COLO668 (cell line): ENCODE measurements at regions not wholly inside any gene's neighbourhood (a gene's known extent, or its start where the extent isn't known, plus 50 kb on each side); places are given as distances from the start of the nearest gene placed in this dataset.

ENCODE experiments used
- DNase-seq: peaks from one replicate; lab custom pipeline; 2025; ENCODE audit not compliant: unreplicated experiment; lab: John Stamatoyannopoulos, UW

GRCh38 chr18:7288544-7288943, 57.7 kb downstream of the LRRC30 start:
- no peak for DNase-seq

DNA sequence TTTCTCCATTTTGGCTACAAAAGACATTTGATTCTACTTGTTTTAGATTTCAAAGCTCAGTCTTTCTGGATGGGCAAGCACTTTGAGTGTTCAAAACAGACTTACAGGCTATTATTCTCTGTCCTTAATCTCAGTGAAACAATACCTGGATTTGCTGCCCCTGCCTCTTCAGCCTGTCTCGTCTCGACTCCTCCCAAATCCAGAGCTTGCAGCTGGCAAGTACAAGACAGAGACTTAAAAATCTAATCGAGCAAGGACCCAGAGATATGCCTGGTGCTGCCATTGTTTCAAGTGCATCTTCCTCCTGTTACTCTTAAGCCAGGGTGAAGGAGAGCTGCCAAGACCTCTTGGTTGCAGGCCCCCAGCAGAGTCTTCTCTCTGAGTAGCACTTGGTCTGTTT, 59.2 kb downstream of the LRRC30 start:
- DNase-seq = no peak

- no peak for DNase-seq
These were observed 60.2 kb downstream of the LRRC30 start for GRCh38 chr18:7291046-7291445.

DNA sequence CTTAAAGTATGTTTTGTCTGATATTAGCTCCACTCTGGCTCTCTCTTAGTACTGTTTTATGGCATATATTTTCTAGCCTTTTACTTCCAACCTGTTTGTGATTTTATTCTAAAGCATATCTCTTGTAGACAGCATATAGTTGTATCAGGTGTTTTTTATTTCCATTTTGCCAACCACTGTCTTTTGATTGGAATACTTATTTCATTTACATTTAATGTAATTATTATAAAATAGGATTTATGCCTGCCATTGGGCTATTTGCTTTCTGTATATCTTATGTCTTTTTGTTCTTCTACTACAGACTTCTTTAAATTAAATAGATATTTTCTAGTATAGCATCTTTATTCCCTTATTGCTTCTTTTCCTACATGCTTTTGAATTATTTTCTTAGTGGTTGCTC, 67.3 kb downstream of the LRRC30 start:
- no peak for DNase-seq

- no peak for DNase-seq
These were observed 70.2 kb downstream of the LRRC30 start for GRCh38 chr18:7301094-7301493.

DNA sequence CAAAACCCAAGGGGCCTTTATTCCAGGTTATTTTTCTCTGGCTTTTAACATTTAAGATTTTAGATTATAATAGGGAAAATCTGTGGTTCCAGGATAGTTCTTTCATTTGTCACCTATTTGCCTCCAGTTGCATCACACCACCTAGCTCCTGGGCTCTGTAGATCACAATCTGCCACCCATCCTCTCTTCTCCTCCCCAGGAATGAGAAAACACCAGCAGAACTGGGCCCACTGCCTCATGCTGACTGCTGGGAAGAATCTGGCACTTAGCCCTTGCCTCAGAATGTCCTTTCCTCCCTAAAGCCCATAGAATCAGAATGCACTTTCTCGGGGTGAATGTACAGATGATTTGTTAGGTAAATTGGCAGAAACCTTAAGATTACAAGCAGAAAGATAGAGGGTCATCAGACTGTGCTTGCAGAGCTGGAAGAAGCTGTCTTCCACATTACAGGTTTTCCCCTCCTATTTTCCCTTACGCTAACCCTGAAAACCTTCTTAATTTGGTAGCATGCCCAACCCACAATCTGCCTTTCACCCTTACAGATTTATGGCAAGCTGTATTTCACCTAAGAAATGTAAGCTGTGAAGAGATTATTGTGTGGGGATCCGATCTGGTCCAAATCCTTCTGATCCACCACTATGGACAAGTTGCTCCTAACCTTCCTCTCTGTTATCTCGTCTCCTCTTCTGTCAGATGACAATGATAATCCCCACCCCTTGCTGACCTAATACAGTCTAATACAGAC, 72.6 kb downstream of the LRRC30 start:
- DNase-seq = no peak

DNA sequence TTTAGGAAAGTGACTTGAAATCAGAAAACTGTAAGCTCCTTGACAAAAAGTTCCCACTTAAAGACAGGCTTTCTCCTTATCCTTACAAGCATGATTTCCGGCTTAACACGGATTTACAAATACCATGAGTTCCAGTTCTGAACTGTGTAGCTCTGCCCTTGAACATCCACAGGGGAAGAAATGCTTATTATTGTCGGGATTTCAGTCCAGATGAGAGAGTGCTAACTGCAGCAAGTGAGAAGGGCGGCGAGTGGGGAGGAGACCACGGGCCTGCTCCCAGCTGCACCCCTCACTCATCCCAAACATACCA, 73.1 kb downstream of the LRRC30 start:
- no peak for DNase-seq

- no peak for DNase-seq
These were observed 74.5 kb downstream of the LRRC30 start for GRCh38 chr18:7305416-7305815.

GRCh38 chr18:7307030-7307429, 76.1 kb downstream of the LRRC30 start:
- no peak for DNase-seq

DNA sequence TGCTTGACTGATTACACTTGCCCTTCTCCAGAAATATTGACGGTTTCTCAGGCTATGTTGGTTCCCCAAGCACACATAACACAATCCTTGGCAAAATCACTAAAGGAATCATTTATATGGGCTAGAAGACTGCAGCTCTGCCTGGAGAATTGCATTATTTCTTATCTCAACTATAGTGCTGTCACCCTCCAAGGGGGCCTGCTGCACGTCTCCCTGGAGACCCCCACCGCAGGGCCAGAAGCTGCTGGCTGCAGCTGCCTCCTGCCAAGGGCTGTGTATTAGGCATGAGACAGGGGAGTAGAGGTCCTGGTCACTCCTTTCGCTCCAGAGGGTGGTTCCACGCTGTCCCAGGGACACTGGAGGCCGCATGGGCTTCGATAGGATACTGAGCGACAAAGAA, 76.6 kb downstream of the LRRC30 start:
- DNase-seq = no peak

DNA sequence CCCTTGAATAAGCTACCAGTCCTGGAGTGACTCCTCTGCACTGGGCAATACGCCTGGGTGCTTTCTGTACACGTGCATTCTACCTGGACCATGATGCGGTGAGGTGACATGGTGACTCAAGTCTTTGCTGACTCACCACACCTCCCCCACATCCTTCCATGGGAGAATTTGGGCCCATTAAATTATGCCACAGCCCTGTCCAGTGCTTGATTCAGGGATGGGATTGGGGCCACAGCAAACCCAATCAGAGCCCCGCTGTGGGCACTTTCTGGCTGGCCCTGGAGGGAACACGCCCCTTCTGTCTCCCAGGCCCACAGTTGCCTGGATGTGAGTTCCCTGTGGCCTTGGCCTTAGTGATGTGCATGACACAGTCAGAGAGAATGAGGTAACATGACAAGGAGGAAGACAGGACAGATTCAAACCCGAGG, 86.9 kb downstream of the LRRC30 start:
- no peak for DNase-seq

- DNase-seq = no peak
These were observed 88.3 kb downstream of the LRRC30 start for GRCh38 chr18:7319161-7319560.

- no peak for DNase-seq
These were observed 90.9 kb downstream of the LRRC30 start for GRCh38 chr18:7321831-7322230.

DNA sequence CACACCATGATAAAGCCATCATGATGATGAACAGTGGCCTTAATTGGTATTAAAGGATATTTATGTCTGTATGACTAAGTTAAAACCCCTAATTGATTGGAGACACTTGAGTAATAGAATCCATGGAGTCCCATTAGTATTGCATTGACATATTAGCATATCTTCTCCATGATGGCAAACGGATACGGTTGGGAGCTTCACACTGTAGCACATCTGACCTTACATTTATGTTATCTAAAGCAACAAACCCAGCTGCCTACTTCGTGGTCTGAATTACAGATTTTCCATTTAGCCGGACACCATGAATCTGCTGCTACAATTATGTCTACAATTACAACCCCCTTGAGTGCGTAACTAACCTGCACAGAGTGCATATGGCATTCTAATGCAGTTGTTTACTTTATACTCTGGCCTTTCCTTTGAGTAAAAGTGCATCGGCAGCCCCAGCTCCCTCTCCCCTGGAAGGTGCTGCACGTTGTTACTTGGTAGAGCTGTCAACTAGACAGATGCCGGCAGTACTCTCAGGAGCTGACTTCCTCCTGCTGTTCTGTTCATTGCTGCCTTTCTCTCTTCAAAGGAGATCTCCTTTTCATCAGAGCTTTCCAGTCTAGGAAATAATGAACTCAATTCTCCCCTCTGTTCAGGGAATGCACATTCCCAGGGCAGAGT, 92.1 kb downstream of the LRRC30 start:
- DNase-seq = no peak

DNA sequence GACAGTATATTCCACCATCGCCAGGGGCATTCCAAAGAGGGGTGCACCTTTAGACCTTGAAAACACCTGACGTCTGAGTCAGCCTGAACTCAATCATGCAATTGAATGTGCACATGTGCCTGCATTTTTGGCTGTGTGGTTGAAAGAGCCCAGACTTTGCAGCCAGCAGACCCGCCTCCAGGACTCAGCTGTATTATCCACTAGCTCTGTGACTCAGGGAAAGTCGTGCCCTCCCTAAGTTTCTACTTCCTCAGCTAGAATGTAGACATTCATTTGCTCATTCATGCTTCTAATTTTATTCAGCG, 94.2 kb downstream of the LRRC30 start:
- no peak for DNase-seq

GRCh38 chr18:7329016-7329415, 98.1 kb downstream of the LRRC30 start:
- no peak for DNase-seq

- no peak for DNase-seq
These were observed 101.6 kb downstream of the LRRC30 start for GRCh38 chr18:7332452-7332851.

DNA sequence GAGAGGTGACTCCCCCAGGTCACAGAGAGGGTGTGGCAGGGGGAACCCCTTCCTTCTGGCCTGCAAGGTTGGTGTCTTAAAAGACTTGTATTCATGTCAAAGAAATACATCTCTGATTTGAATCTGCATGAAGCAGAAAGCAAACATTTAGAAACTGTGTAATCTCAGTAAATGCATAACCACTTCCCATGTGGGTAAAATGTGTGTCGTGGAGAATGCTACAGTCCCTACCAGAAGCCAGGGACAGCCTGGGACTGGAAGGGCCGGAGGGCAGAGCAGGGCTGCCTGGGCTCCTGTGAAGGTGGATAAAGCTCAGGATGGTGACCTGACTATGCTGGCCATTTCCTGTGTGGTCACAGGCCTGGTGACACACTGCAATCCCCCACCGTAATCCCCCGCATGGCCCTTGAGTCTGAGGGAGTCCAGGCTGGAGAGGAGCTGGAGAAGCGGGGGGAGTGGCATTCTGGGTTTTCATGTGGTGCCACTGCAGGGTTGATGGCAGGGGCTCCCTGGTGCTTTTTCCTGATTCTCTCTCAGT, 102.2 kb downstream of the LRRC30 start:
- DNase-seq = no peak

GRCh38 chr18:7334973-7335568, 104.2 kb downstream of the LRRC30 start:
- DNase-seq = no peak

GRCh38 chr18:7336623-7337022, 105.7 kb downstream of the LRRC30 start:
- DNase-seq = no peak

DNA sequence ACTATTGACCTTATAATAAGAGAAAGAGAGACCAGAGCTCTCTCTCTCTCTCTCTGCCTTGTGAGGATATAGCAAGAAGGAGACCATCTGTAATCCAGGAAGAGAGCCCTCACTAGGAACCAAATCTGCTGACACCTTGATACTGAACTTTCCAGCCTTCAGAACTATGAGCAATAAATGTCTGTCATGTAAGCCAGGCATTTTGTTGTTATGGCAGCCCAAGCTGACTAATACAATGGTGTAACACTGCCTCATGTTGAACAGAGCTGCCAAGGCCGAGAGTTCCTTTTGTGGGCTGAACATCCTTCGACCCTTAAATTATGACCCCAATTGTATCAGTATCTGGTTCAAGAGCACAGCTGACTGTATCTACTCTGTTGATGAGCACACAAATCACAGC, 108.0 kb downstream of the LRRC30 start:
- DNase-seq = no peak

- no peak for DNase-seq
These were observed 110.9 kb downstream of the LRRC30 start for GRCh38 chr18:7341581-7342337.
